Fibroblast of lung (primary cell): ENCODE measurements at regions not wholly inside any gene's neighbourhood (a gene's known extent, or its start where the extent isn't known, plus 50 kb on each side); places are given as distances from the start of the nearest gene placed in this dataset.

Experiments
- DNase-seq, 2 donors: peaks; one replicate each; pipeline versions ENCODE4 v3.0.0 to v3.0.0-alpha.2; 2010; ENCODE audit warnings: low read depth in 2 of 2
- H2AFZ ChIP-seq: 2 replicates; pipeline ENCODE4 v1.5.1; 2012; ENCODE audit warnings: low read length, control low read depth, inconsistent platforms
- H3K27ac ChIP-seq: 2 replicates; pipeline ENCODE4 v1.5.1; 2011; ENCODE audit warnings: low read length, control low read depth; ENCODE audit not compliant: insufficient read depth
- H3K27me3 ChIP-seq: 2 replicates; pipeline ENCODE4 v1.5.1; 2011; ENCODE audit warnings: mild to moderate bottlenecking, low read length; ENCODE audit not compliant: control insufficient read depth, insufficient read depth
- H3K36me3 ChIP-seq: 2 replicates; pipeline ENCODE4 v1.5.1; 2011; ENCODE audit warnings: low read length; ENCODE audit not compliant: control insufficient read depth, insufficient read depth
- H3K4me1 ChIP-seq: 2 replicates; pipeline ENCODE4 v1.5.1; 2011; ENCODE audit warnings: low read length; ENCODE audit not compliant: control insufficient read depth, insufficient read depth; ENCODE audit errors: extremely low read depth
- H3K4me2 ChIP-seq: 2 replicates; pipeline ENCODE4 v1.5.1; 2011; ENCODE audit warnings: low read length, control low read depth; ENCODE audit not compliant: insufficient read depth; ENCODE audit errors: extremely low read depth
- H3K4me3 ChIP-seq, 4 experiments: fragments of 200-600 bp in 1 of 4; sonication (generic) in 1 of 4; replicated peaks in 1 of 4; 2 replicates each; pipeline ENCODE4 v1.5.1; 2011 to 2016; ENCODE audit warnings: low read length in 4 of 4, low read depth in 3 of 4, mild to moderate bottlenecking in 3 of 4, control low read depth in 2 of 4, inconsistent platforms in 1 of 4, mixed read lengths in 1 of 4; ENCODE audit not compliant: insufficient read depth in 1 of 4; ENCODE audit errors: control extremely low read depth in 1 of 4
- H3K79me2 ChIP-seq: 2 replicates; pipeline ENCODE4 v1.5.1; 2012; ENCODE audit warnings: mild to moderate bottlenecking, low read length, inconsistent platforms; ENCODE audit not compliant: control insufficient read depth, insufficient read depth
- H3K9ac ChIP-seq: 2 replicates; pipeline ENCODE4 v1.5.1; 2011; ENCODE audit warnings: mild to moderate bottlenecking, low read length, control low read depth; ENCODE audit not compliant: insufficient read depth
- H3K9me3 ChIP-seq: 2 replicates; pipeline ENCODE4 v1.5.1; 2012; ENCODE audit warnings: low read depth, low read length; ENCODE audit not compliant: control insufficient read depth, insufficient read depth
- H4K20me1 ChIP-seq: 2 replicates; pipeline ENCODE4 v1.5.1; 2011; ENCODE audit warnings: low read length; ENCODE audit not compliant: control insufficient read depth, insufficient read depth; ENCODE audit errors: extremely low read depth
- EZH2 ChIP-seq: IDR thresholded peaks from 2 replicates; pipeline ENCODE4 v1.5.1; 2012; ENCODE audit warnings: low read length, control low read depth, mild to moderate bottlenecking; ENCODE audit errors: missing control alignments
- TF ChIP-seq, protein P1 (sequence below), 2 donors: IDR thresholded peaks in 1 of 2; conservative IDR thresholded peaks in 1 of 2; 1 replicate in 1 of 2; 2 replicates in 1 of 2; pipeline ENCODE4 v1.5.1; 2011 to 2012; ENCODE audit warnings: low read length in 2 of 2, control low read depth in 1 of 2, inconsistent platforms in 1 of 2, low read depth in 1 of 2, mild to moderate bottlenecking in 1 of 2

DNA sequence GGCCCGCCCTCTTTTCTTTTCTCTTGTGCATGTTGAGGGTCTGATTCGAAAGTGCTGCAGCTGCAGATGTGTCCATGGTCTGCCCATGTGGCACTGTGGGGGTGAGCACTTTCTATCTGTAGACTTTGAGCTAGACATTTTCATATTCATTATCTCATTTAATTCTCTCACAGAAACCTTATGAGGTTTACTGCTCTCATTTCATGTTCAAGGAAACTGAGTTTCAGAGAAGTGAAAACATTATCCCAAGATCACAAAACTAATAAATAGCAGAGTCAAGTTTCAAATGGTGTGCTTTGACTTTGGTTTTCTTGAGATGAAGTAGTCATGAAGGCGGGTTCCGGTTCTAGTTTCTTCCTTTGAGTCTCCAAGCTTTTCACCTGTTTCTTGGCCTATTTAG is 536.5 kb upstream of the ZNF462 start:
- no peak overlapping the region for H3K4me2 ChIP-seq
- no peaks in the 10 kb centered on the region for H3K9me3 ChIP-seq
- no peak overlapping the region for H2AFZ ChIP-seq
- H3K4me1 ChIP-seq, result no peaks in the 10 kb centered on the region
- H3K79me2 ChIP-seq, result no peaks in the 10 kb centered on the region
- H3K4me3 ChIP-seq, result no peak overlapping the region
- no peaks in the 10 kb centered on the region for H4K20me1 ChIP-seq
- H3K9ac ChIP-seq, result no peak overlapping the region
- H3K36me3 ChIP-seq, result no peaks in the 10 kb centered on the region
- DNase-seq, result no peak
- H3K27ac ChIP-seq, result no peak overlapping the region
- TF ChIP-seq EZH2, result no peak
- TF ChIP-seq, protein P1, sequence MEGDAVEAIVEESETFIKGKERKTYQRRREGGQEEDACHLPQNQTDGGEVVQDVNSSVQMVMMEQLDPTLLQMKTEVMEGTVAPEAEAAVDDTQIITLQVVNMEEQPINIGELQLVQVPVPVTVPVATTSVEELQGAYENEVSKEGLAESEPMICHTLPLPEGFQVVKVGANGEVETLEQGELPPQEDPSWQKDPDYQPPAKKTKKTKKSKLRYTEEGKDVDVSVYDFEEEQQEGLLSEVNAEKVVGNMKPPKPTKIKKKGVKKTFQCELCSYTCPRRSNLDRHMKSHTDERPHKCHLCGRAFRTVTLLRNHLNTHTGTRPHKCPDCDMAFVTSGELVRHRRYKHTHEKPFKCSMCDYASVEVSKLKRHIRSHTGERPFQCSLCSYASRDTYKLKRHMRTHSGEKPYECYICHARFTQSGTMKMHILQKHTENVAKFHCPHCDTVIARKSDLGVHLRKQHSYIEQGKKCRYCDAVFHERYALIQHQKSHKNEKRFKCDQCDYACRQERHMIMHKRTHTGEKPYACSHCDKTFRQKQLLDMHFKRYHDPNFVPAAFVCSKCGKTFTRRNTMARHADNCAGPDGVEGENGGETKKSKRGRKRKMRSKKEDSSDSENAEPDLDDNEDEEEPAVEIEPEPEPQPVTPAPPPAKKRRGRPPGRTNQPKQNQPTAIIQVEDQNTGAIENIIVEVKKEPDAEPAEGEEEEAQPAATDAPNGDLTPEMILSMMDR (conservative IDR thresholded peaks at IDR 0.05 in 1 of 2, IDR thresholded peaks at IDR 0.05 in 1 of 2; ENCODE audit: low read depth in 1 of 2, low read length in 2 of 2), result no peak
- no peaks in the 10 kb centered on the region for H3K27me3 ChIP-seq

DNA sequence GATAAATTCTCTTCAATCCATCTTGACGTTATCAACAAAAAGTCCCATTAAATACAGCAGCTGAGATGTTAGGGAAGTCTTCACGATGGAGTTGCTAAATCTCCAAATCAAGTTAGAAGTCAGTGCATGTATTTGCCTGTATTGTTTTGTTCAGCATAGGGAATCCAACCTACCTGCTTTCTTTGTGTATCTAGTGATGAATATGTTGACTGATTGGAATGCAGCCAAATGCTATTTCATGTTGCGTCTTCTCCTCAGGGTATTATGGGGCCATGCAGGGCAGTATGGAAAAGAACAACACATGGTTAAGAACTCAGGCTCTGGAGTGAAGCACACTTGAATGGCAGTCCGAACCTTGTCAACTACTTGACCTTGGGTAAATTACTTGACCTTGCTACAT is 529.5 kb upstream of the ZNF462 start:
- DNase-seq, result no peak
- no peak overlapping the region for H3K4me2 ChIP-seq
- no peak overlapping the region for H3K27ac ChIP-seq
- no peaks in the 10 kb centered on the region for H3K36me3 ChIP-seq
- no peaks in the 10 kb centered on the region for H3K79me2 ChIP-seq
- no peaks in the 10 kb centered on the region for H3K4me1 ChIP-seq
- H4K20me1 ChIP-seq, result no peaks in the 10 kb centered on the region
- H3K27me3 ChIP-seq, result no peaks in the 10 kb centered on the region
- no peak overlapping the region for H3K9ac ChIP-seq
- no peaks in the 10 kb centered on the region for H3K9me3 ChIP-seq
- H2AFZ ChIP-seq, result no peak overlapping the region
- TF ChIP-seq EZH2, result no peak
- TF ChIP-seq, protein P1 (conservative IDR thresholded peaks at IDR 0.05 in 1 of 2, IDR thresholded peaks at IDR 0.05 in 1 of 2; ENCODE audit: low read depth in 1 of 2, low read length in 2 of 2), result no peak
- no peak overlapping the region for H3K4me3 ChIP-seq

DNA sequence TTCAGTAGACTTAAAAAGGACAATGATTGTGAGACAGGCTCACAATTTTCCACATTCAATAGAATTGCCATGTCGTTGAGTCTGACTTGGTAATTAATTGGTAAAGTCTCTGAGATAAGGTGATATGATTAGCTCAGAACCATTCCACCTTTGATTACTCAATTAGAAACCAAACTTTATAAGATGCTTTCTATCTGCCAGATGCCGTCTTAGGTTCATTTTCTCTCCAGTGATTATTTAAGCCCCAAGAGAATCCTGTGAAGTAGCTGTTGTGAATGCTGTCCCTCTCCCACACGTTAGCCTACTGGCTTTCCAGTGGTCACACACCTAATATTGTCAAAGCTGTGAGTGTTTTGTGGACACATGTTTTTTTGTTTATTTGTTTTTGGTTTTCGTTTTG is 528.9 kb upstream of the ZNF462 start:
- Histone ChIP-seq H4K20me1 (no peaks in the 10 kb centered on the region), H3K36me3 (no peaks in the 10 kb centered on the region), H3K9me3 (no peaks in the 10 kb centered on the region), H3K9ac (no peak overlapping the region), H3K27ac (no peak overlapping the region), H3K4me3 (no peak overlapping the region), H2AFZ (no peak overlapping the region), H3K79me2 (no peaks in the 10 kb centered on the region), H3K4me1 (no peaks in the 10 kb centered on the region), H3K4me2 (no peak overlapping the region), H3K27me3 (no peaks in the 10 kb centered on the region)
- no peak for TF ChIP-seq EZH2
- TF ChIP-seq, protein P1 (conservative IDR thresholded peaks at IDR 0.05 in 1 of 2, IDR thresholded peaks at IDR 0.05 in 1 of 2; ENCODE audit: low read depth in 1 of 2, low read length in 2 of 2), result no peak
- no peak for DNase-seq
